RWPE1 (cell line): ENCODE measurements at regions not wholly inside any gene's neighbourhood (a gene's known extent, or its start where the extent isn't known, plus 50 kb on each side); places are given as distances from the start of the nearest gene placed in this dataset.

ENCODE experiments used
- CTCF ChIA-PET: fragments of 350-600 bp; sonication (Branson Sonifier 250); formaldehyde crosslinking; extraction: SDS; loops from one replicate; lab custom pipeline; 2021; lab: Yijun Ruan, JAX
- POLR2A ChIA-PET: fragments of 400-600 bp; formaldehyde crosslinking; extraction: SDS; loops from one replicate; lab custom pipeline; 2020; ENCODE audit warnings: antibody characterized with exemption; ENCODE audit not compliant: low non-redundant PET; lab: Yijun Ruan, JAX
- DNase-seq: peaks from one replicate; pipeline ENCODE4 v3.0.0; 2012; ENCODE audit warnings: low spot score
- H3K27ac ChIP-seq: fragments of 450-650 bp; 2 replicates; pipeline ENCODE4 v1.5.1; 2017
- CTCF ChIP-seq: fragments of 450-650 bp; conservative IDR thresholded peaks from 2 replicates; pipeline ENCODE4 v1.5.1; 2017; ENCODE audit warnings: low read depth, mild to moderate bottlenecking

GRCh38 chr20:1822564-1823449 lies 72.4 kb upstream of the SIRPA start:
- ChIA-PET POLR2A (no interaction called here), CTCF (no interaction called here)
- no peak for DNase-seq
- H3K27ac ChIP-seq = no peak overlapping the region
- no peak for TF ChIP-seq CTCF

GRCh38 chr20:1820138-1821079 lies 74.8 kb upstream of the SIRPA start:
- H3K27ac ChIP-seq = no peak overlapping the region
- DNase-seq = no peak
- ChIA-PET CTCF (interaction anchor here (1.1 kb wide), 1 partner anchor 26 kb away, joined by 3 read pairs; no protein-coding TSS in a partner anchor), POLR2A (no interaction called here)
- TF ChIP-seq CTCF = no peak

- CTCF ChIA-PET = interaction anchor here (0.8 to 1.1 kb wide), 2 partner anchors 18 to 27 kb away, joined by 3 to 4 read pairs; no protein-coding TSS in a partner anchor
- no peak for DNase-seq
- H3K27ac ChIP-seq = no peak overlapping the region
- POLR2A ChIA-PET = no interaction called here
- no peak for TF ChIP-seq CTCF
These were observed 75.7 kb upstream of the SIRPA start for GRCh38 chr20:1819311-1820137.

- no peak overlapping the region for H3K27ac ChIP-seq
- DNase-seq = no peak
- no peak for TF ChIP-seq CTCF
- CTCF ChIA-PET = interaction anchor here (0.8 to 1.1 kb wide), 2 partner anchors 17 to 27 kb away, joined by 3 to 4 read pairs; no protein-coding TSS in a partner anchor
- POLR2A ChIA-PET = no interaction called here
These were observed 76.3 kb upstream of the SIRPA start for GRCh38 chr20:1818895-1819294.

GRCh38 chr20:1818247-1818840 lies 76.9 kb upstream of the SIRPA start:
- CTCF ChIA-PET = interaction anchor here (0.8 kb wide), 1 partner anchor 16 kb away, joined by 4 read pairs; no protein-coding TSS in a partner anchor
- POLR2A ChIA-PET = no interaction called here
- no peak overlapping the region for H3K27ac ChIP-seq
- DNase-seq = no peak
- no peak for TF ChIP-seq CTCF
